Skin of body (tissue), 1 donor: ENCODE measurements at regions not wholly inside any gene's neighbourhood (a gene's known extent, or its start where the extent isn't known, plus 50 kb on each side); places are given as distances from the start of the nearest gene placed in this dataset.

Experiments
- DNase-seq: peaks from one replicate; lab custom pipeline; 2025; lab: John Stamatoyannopoulos, UW

- DNase-seq = no peak
These were observed 352.1 kb downstream of the GADD45G start for GRCh38 chr9:89956907-89957306.

GRCh38 chr9:89958086-89958485 is 353.3 kb downstream of the GADD45G start:
- no peak for DNase-seq

- peak; percentile 41 for DNase-seq
These were observed 357.0 kb downstream of the GADD45G start for GRCh38 chr9:89961616-89962341.

- DNase-seq = no peak
These were observed 358.5 kb downstream of the GADD45G start for GRCh38 chr9:89963280-89963679.

GRCh38 chr9:89967527-89967926 is 362.7 kb downstream of the GADD45G start:
- no peak for DNase-seq

- DNase-seq = no peak
These were observed 364.4 kb downstream of the GADD45G start for GRCh38 chr9:89969156-89969675.

- DNase-seq = no peak
These were observed 365.2 kb downstream of the GADD45G start for GRCh38 chr9:89969881-89970639.

GRCh38 chr9:89970701-89971100 is 365.9 kb downstream of the GADD45G start:
- DNase-seq = no peak

- no peak for DNase-seq
These were observed 367.7 kb downstream of the GADD45G start for GRCh38 chr9:89972535-89972934.

GRCh38 chr9:89974582-89974981 is 369.8 kb downstream of the GADD45G start:
- DNase-seq = no peak

- no peak for DNase-seq
These were observed 370.2 kb downstream of the GADD45G start for GRCh38 chr9:89975024-89975423.

- no peak for DNase-seq
These were observed 370.8 kb downstream of the GADD45G start for GRCh38 chr9:89975630-89976029.

- DNase-seq = no peak
These were observed 373.4 kb downstream of the GADD45G start for GRCh38 chr9:89978185-89978584.

GRCh38 chr9:89980600-89980999 is 375.8 kb downstream of the GADD45G start:
- no peak for DNase-seq

- no peak for DNase-seq
These were observed 377.2 kb downstream of the GADD45G start for GRCh38 chr9:89982016-89982415.

- DNase-seq = no peak
These were observed 378.6 kb downstream of the GADD45G start for GRCh38 chr9:89983411-89983810.

- no peak for DNase-seq
These were observed 379.4 kb downstream of the GADD45G start for GRCh38 chr9:89984214-89984613.

- no peak for DNase-seq
These were observed 380.3 kb downstream of the GADD45G start for GRCh38 chr9:89985068-89985467.

GRCh38 chr9:89986190-89986589 is 381.4 kb downstream of the GADD45G start:
- no peak for DNase-seq

GRCh38 chr9:89988458-89988857 is 383.6 kb downstream of the GADD45G start:
- DNase-seq = no peak

- DNase-seq = no peak
These were observed 386.5 kb downstream of the GADD45G start for GRCh38 chr9:89991204-89991790.
